Hematopoietic multipotent progenitor cell treated with erythropoietin and hydrocortisone succinate and interleukin-3 and kit ligand, for 6 days (in vitro differentiated cells): ENCODE measurements at regions not wholly inside any gene's neighbourhood (a gene's known extent, or its start where the extent isn't known, plus 50 kb on each side); places are given as distances from the start of the nearest gene placed in this dataset.

ENCODE experiments used
- DNase-seq: peaks from one replicate; pipeline ENCODE4 v3.0.0-alpha.2; 2015

DNA sequence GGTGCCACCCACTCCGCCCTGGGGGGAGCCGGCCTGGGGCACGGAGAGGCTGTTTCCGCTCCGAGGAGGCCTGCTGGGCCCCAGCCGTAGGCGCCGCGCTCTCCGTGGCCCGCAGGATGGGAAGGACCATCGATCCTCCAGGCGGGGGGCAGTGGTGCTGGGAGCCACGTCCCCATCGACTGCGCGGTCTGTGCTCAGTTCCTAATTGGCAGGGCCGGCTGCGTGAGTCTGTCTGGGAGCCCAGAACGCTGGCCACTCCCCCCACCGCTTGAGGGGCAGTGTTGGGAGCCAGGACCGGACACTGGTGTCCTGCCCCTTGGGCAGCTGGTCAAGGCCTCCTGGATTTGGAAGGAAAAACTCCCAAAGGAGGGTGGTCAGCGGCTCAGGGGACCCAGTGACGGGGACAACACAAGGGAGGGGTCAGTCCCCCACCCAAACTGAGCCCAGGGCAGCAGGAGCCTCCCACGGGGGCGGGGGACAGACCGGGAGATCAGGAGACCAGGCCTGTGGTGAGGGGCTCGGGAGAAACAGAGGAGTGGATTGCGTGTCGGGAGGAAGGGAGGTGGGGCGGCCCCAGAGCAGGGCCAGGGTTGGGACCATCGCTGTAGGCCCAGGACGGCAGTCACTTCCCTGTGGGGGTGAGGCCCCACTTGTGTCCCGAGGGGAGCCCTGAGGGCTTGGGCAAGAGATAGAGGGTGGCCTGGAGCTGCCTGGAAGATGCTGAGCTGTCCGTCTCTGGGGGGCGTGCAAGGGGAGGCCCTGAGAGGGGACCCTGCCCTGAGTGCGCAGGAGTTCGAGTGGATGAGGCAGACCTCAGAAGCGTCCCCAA is 89.0 kb downstream of the UNCX start:
- DNase-seq, result no peak

DNA sequence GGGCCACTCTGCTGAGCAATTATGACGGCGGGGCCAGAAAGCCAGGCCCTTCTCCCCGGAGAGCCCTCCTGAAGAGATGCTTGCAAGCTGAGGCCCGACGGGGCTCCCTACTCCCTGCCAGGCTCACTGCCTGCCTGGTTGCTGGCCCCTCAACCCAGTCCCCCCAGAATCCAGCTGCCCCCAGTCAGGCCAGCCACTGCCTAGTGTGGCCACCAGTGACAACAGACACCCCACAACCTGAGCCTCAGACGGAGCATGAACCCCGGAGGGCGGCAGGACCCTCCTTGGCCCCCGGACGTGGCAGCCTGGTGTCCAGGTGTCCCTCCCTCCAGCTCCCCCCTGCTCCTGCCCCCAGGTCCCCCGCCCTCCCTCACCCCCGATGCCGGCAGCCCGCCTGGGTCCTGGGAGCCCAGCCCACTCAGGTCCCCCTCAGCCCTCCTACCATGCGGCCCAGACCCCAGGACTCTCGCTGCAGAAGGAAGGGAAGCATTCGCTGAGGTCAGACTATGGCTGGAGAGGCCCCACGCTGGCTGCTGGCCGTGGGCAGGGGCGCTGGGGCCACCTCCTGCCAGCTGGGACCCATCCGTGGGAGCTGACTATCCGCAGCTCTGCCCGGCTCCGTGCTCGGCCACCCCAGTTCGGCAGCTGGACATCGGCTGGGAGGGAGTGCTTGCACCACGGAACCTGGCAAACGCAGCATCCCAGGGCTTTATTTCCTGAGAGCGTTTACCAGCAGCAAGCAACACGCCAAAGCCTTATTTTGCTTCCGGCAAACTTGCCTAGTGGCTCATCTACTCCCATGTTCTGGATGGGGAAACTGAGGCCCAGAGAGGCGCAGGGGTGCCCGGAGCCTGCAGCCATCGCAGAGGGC is 89.8 kb downstream of the UNCX start:
- DNase-seq, result no peak

DNA sequence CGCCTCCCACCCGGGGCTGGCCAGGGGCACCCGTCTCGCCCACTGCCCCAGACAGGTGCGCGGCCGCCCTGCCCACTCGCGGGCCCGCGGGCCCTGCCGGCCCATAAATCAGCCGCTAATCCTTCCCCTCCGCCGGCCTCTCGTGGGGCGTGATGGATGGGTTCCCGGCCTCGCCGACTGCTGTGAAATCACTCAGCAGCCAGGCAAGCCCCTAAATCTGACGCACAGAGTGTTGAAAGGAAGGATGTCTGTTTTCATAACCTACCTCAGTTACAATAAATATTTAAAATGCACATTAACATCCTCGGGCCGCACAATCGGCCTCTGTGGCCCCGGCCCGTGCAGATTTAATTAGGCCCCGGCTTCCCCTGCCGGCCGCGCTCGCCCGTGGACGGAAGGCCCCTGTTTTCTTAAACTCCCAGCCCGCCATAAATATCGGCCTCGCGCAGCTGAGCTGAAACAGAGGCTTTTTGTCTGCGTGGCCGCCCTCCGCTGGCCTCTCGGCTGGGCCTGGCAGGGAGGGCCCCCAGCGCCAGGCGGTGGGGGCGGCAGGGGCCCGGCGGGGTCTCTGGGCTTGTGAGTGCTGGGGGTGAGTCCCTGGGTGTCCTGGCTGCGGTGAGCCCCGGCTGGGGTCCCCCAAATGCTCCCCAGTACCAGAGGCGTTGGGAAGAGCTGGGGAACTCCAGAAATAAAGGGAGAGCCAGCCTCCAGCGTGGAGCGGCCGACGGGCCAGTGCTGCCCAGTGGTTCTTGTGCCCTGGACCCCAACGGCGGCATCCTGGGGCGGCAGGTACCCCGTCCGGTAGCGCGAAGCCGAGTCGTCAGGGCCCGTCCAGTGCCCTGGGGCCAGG is 90.7 kb downstream of the UNCX start:
- DNase-seq, result no peak

DNA sequence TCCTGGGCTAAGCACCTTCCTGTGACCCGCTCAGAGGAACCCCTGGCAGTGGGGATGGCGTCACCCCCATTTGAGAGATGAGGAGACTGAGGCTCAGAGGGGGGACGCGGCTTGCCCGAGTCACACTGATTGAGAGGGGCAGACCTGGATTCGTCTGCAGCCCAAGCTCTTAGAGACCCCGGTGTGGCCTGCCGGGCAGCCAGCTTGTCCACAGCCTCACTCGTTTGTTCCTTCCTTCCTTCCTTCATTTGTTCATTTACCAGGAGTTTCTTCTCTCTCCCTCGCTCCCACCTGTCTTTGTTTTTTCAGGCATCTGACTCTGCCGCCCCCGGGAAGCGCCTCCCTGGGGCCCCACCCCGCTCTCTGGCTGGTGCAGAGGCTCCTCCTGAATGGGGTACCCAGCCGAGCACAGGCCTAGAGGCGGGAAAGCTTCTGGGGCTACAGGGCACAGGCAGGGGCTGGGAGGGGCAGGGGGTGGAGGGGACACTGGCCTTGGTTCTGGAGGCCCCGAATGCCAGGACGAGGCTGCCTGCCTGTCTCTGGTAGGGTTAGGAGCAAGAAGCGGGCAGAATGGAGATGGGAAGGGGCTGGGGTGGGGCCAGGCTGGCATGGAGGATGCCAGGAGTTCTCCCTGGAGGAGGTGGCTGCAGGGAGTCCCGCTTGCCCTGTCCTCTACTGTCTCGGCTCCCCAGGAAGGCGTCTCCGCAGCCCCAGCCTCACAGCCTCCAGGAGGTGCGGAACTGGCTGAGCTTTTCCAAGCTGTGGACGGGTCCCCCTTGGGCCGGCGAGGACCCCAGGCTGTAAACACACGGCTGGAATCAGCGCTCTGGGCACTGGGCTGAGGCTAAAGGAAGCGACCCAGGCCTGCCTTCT is 91.6 kb downstream of the UNCX start:
- no peak for DNase-seq

DNA sequence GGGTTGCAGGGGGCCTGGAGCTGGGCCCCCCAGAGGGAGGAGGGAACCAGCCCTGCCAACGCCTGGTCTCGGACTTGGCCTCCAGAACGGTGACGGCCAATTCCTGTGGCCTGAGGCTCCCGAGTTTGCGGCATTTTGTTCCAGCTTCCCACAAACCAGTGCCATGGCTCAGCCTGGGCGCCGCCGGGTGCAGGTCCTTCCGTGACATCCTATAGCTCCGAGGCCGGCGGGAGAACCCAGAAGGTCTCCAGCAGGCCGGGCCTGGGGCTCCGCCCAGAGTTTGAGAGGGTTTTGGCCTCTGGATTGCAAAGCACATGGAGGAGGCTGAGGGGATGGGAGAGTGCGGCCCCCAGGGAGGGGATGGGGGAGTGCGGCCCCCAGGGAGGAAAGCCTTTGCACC is 92.6 kb downstream of the UNCX start:
- no peak for DNase-seq

DNA sequence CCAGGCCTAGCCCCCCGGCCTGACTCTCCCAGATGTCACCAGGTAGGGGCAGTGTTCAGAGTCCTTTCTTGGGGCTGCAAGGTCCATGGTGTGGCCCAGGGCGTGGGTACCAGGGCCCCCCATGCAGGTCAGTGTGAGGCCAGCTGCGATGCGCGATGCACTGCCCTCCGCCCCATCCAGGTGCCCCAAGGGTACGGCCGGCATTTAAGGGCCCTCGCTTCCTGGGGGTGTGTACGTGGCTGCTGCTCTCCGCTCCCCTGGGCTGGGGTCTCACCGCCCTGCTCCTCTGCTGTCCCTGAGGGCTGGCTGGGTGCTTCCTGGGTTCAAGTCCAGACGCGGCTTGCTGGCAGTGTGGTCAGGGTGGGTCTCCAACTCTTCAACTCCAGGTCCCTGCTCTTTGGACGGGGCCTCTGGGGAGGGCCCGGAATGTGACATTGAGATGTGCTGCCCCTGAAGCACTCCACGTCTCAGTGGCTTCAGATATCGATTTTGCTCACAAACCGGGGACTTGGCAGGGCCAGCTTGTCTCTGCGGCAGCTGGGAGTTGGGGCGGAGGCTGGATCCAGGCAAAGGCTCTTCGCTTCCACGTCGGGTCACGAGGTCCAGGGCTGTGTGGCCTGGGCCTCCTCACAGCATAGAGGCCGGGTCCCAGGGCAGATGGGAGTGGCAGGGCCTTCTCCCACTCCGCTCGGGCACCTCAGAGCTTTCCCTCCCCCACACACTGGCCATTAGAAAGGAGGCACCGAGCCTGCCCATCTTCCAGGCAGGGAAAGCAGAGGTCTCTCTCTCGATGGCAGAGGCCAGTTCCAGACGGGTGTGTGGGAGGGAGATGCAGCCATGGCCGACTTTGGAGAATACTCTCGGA is 93.2 kb downstream of the UNCX start:
- DNase-seq, result no peak

DNA sequence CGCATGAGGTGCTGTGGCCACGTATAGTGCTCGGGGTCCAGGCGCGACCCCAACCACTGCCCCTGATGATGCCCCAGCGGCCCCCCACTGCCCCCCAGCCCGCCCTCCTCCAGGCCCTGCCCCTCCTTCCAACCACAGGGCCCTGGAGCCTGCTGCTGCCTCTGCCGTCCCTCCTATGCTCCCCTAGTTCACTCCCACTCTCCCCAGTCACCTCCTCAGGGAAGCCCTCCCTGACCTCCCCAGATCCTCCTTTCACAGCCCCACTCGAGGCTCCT is 93.8 kb downstream of the UNCX start:
- no peak for DNase-seq

DNA sequence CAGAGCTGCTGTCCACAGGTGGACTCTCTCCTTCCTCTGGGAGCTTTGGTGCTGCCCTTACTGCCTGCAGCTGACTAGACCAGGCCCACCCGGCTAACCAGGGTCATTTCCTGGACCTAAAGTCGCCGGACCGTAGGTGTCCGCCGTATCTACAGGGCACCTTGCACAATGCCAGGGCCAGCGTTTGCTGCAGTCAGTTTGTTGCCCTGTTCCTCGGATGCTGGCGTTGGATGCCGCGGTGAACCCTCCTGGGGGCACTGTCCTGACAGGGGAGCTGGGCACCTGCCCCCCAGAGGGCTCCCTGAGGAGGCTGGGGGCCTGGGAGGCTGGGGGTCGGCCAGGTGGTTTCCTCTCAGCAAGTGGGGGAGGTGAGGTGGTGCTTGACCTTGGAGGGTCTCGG is 96.6 kb downstream of the UNCX start:
- no peak for DNase-seq

DNA sequence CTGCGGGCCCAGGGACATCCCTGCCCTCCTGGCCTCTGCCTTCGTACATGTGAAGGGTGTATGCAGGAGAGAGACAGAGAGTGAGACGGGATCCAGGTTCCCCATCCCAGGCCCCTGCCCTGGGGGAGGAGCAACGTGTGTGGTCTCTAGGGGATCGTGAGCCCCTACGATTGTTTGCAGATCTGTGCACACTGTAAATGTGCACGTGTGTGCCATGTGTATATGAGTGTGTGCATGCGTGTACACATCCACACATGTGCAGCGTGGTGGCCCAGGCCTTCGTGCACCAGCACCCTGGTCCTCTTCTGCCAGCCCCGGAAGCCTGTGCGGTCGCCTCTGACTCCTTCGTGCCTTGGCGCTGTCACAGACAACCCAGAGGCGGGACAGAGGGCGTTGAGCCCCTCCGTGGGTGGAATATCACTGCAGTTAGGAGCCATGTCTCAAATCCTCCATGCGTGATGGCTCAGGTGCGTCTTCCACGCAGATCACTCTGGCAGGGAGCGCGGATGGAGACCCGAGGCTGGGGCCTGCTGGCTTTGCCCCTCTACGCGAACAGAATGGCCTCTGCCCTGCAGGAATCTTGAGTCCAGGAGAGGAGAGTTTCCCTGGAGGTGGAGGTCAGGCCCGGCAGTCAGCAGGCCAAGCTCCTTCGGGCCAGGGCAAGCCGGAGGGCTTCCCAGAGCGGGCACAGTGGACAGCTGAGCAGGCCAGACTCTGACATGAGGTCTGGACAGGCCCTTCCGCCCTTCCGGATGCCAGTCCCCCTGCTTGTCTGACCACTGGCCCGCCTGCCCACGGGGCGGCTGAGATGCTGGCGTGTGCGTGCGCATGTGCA is 97.5 kb downstream of the UNCX start:
- no peak for DNase-seq

DNA sequence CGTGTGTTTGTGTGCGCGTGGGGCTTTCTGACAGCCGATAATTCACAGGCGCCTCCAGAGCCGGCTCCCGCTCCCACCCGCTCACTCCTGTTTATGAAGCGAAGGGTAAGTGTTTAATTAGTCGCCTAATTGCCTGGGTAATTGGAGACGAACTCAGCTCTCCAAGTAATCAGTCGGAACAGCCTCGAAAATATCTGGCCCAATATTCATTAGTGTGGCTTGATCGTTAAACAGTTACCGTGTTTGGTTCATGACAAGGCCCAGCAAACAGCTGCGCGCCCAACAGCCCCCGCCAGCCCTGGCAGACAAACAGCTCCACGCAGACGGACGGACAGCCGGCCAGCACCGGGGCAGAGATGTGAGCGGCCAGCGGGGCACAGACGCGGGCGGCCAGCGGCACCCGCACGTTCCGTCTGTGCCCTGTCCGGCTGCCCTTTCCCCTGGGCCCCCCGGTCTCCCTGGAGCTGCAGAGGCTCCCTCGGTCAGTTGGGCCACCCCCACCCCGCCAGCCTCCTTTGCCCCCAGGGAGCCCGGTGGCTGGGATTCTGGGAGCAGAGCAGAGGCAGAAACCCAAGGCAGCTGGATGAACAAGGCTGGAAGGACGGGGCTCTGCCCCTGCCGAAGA is 98.2 kb downstream of the UNCX start:
- no peak for DNase-seq

DNA sequence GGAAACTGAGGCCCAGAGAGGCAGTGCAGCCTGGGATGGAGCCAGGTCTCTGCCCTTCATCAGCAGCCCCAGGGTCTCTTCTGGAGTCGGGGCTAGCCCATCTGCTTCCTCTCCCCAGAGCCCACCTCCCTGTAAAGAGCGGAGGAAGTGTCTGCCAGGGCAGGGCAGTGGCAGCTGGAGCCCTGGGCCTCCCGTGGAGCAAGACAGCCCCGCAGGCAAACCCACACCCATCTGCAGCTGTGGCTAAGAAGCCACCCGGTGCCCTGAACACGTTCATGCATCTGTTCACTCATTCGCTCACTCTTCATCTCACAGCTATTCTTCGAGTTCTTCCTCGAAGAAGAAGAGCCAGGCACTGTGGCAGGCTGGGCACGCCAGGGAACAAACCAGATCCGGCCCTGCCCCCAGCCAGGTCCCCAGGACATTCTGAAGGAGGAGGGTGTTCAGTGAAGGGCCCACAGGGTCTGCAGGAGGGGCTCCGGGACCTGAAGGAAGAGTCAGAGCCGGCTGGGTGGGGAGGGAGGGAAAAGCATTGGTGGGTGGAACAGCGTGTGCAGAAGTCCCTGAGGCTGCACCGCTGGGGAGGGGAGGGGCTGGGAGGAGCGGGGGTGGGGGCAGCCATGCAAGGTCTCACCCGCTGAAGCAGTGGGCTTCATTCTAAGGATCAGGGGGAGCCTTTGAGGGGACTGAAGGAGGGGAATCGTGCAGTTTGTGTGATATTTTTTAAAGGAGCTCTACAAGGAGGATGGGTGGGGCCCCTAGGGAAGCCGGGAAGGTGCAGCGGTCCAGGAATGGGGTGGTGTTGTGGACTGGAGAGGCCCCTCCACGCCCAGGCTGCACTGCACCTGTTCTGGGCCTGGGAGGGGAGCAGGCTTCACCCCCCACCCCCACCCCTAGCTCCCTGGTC is 99.1 kb downstream of the UNCX start:
- DNase-seq, result no peak

DNA sequence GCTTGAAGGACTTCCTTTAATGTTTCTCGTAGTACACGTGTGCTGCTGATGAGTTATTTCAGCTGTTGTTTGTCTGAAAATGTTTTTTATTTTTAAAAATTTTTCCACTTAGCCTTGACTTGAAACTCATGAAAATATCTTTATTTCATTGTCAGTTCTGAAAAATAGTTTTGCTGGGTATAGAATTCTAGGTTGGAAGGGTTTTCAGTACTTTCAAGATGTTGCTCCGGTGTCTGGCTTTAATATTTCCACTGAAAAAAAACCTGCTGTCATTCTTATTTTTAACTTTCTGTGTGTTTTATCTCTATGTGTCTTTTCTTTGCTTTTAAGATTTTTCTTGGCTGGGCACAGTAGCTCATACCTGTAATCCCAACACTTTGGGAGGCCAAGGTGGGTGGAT is 103.8 kb downstream of the UNCX start:
- no peak for DNase-seq

DNA sequence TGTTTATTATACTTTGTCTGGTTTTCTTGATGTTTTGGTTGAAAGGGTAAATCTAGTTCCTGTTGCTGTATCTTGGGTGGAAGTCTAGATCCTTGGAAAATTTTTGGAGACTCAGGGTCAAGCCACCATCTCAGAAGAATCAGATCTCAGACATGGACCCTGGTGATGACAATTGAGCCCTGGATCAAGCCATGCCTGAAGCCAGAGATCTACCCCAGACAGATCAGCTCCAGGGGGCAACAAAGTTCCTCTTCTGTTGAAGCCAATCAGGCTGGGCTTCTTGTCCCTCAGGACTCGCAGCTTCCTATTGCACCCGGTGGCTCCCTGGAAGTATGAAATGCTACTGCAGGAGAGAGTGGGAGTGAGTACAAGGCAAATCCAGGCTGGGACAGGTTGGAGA is 106.9 kb downstream of the UNCX start:
- no peak for DNase-seq

DNA sequence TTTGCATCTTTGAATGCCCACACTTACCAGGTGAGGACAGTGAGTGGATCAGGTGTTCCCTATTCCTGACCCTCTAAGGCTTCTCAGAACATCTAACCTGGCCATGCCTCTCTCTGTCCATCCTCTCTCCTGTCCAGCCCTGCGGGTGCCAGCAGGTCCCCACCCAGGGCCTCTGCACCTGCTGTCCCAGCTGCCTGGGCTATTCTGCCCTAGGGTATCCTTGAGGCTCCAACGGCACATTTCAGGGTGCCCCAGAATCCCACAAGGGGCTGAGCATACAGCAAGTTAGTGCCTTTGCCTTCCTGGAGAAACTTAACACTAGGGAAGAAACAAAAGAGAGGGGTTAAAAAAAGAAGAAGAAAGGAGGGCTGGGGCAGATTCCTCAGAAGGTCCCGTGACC is 107.4 kb downstream of the UNCX start:
- DNase-seq, result no peak

DNA sequence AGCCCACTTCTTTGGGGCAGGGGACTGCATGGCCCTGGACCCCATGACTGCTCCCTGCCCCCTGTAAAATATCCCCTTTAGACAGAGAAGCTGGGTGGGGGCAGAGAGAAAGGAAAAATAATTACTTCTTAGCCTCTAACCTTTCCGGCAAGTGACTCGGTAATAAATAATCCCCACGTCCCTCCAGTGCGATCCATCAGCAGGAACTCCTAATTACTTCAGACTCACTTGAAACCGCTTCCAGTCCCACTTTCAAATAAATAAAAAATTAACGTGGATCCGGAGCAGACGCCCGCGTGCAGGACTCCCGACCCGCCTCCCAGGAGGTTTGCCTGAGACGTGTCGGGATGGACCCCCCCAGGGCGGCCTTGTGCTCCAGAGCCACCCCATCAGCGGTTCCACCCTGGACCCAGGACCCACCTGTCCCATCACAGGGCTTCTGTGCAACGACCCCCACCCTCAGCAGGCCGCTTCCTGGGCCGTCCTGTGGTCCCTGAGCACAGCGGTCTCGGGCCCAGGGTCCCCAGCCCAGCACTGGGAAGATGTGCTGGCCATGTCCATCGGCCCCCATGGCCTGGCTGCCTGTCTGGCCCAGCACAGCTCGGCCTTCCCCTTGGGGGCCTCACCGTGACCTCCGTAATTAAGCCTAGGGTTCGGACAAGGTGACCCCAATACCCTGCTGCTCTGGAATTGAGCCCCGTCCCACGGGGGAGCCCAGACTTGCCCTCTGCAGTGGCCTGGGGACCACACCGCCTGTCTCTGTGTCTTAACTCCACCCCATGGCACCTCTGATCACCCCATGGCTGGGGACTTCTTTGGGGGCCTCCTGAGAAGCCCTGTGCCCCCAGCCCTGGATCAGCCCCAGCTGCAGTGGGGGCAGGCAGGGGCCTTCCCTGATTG is 108.0 kb downstream of the UNCX start:
- DNase-seq, result no peak

DNA sequence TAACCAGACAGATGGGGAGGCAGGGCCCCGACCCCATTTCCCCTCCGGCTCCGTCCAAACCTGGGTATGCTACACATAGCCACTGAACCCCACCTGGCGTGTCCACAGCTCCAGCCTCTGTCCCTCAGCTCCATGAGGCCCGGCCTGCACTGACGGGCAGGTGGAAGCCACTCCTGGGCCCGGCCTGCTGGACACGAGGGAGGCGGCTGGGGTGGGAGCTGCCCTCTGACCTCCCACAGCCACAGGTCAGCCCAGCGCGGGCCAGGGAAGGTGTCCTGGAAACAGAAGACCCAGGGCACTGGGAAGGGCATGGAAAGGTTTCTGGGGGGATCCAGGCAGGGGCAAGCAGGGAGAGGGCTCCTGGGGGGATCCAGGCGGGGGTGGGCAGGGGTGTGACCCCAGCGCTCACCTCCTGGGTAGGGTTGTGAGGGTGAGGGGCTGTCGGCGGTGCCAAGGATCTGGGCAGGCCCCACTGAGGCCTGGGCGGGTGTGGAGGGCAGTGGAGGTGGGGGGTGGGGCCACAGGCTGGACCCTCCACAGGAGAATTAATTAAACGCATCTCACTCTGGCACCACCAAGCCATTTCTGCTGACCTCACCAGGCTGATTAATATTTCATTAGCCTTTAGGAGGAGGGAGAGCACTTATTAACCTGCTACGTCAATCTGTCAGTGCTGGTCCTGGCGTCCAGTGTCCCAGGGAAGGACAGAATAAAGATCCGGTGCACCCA is 108.9 kb downstream of the UNCX start:
- DNase-seq, result no peak

DNA sequence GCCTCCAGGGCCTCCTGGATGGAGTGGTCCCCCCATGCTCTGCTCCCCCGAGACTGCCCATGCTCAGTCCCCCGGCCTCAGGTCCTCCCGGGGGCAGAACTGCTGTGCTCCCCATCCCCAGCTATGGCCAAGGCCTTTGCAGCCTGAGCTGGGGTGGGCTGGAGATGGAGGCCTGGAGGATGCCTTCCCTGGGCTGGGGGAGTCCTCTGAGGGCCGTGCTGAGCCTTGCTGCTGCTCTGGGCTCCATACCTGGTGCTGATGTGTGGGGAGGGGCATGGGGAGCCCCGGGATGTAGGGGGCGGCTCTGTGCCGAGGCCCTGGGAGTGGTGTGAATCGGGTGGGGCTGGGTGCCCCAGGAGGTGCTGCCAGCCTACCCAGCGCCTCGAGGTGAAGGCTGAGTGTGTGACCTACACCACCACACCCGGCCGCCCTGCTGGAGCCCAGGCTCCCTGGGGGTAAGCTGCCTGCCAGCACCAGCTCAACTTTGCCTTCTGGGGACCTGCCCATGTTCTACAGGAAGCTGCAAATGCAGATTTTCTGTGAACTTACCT is 109.5 kb downstream of the UNCX start:
- DNase-seq, result no peak
